HG02981 (cell line): ENCODE measurements at regions not wholly inside any gene's neighbourhood (a gene's known extent, or its start where the extent isn't known, plus 50 kb on each side); places are given as distances from the start of the nearest gene placed in this dataset.
"Not testable (repeated sequence)": the region's sequence is repeated elsewhere in the genome, so short reads cannot be mapped to it uniquely, and the experiment has no call there.

Source experiments
- ATAC-seq: cut with Tn5 transposase; IDR thresholded peaks from one replicate; pipeline ENCODE4 v1.9.1; 2021; ENCODE audit warnings: mild to moderate bottlenecking, moderate library complexity; ENCODE audit not compliant: unreplicated experiment

- no peak for ATAC-seq
Measured at GRCh38 chr7:90033850-90034249, 120.4 kb upstream of the STEAP1 start.

- no peak for ATAC-seq
Measured at GRCh38 chr7:90053094-90053493, 101.2 kb upstream of the STEAP1 start.

- ATAC-seq: no peak
Measured at GRCh38 chr7:90061077-90061476, 93.2 kb upstream of the STEAP1 start.

GRCh38 chr7:90064370-90064769 is 89.9 kb upstream of the STEAP1 start:
- no peak for ATAC-seq

GRCh38 chr7:90067171-90067570 is 87.1 kb upstream of the STEAP1 start:
- ATAC-seq: no peak

- not testable (repeated sequence) for ATAC-seq
Measured at GRCh38 chr7:90070238-90070637, 84.0 kb upstream of the STEAP1 start.

GRCh38 chr7:90078921-90079320 is 75.3 kb upstream of the STEAP1 start:
- no peak for ATAC-seq

GRCh38 chr7:90081621-90082020 is 72.6 kb upstream of the STEAP1 start:
- ATAC-seq: no peak

- no peak for ATAC-seq
Measured at GRCh38 chr7:90092506-90092905, 61.8 kb upstream of the STEAP1 start.

GRCh38 chr7:90094030-90094429 is 60.2 kb upstream of the STEAP1 start:
- no peak for ATAC-seq
